ENCODE measurements at regions not wholly inside any gene's neighbourhood (a gene's known extent, or its start where the extent isn't known, plus 50 kb on each side); places are given as distances from the start of the nearest gene placed in this dataset.

- no peak overlapping the region for H2BK120ac ChIP-seq (ENCODE audit: low read depth, low read length, poor library complexity, severe bottlenecking)
- no CpG with 5 or more reads among the region's 3 CpGs for WGBS (ENCODE audit: extremely low coverage, insufficient read length, low lambda C conversion rate)
These were observed 1061.4 kb downstream of the OTOL1 start for GRCh38 chr3:162558016-162558415.

More at GRCh38 chr3:162558016-162558415, 1061.4 kb downstream of the OTOL1 start:
- H3K4me3 Mint-ChIP-seq = no peak overlapping the region
- H3K79me2 ChIP-seq (ENCODE audit: insufficient read depth, low read length) = no peaks in the 10 kb centered on the region
- no peak overlapping the region for H4K91ac ChIP-seq (ENCODE audit: insufficient read length, low read depth, low read length)
- H4K20me1 ChIP-seq (ENCODE audit: control insufficient read depth, insufficient read depth, insufficient read length) = no peaks in the 10 kb centered on the region
- no peaks in the 10 kb centered on the region; the same call in 1 of the 2 replicates for H3K4me1 ChIP-seq (ENCODE audit: insufficient read depth, low read length)
- H3T11ph ChIP-seq (ENCODE audit: low read length) = no peak overlapping the region
- no peak overlapping the region for H2AFZ ChIP-seq (ENCODE audit: low read length)
- H4K8ac ChIP-seq (replicated peaks; ENCODE audit: insufficient read length, low read depth, low read length) = no peak overlapping the region
- no peak overlapping the region for H3K27ac Mint-ChIP-seq
- no peak overlapping the region for H3K18ac ChIP-seq (ENCODE audit: insufficient read length, low read depth, low read length)
- no peak overlapping the region for H3K9ac ChIP-seq (ENCODE audit: extremely low read depth, insufficient read length, low read length)
- H3K36me3 Mint-ChIP-seq (ENCODE audit: insufficient read depth in 1 of 3, low read depth in 3 of 3) = peaks cover 0 to 6% (median 6%) of the 10 kb centered on the region in 3 experiments; a peak in 5 of 7 replicates
- no peaks in the 10 kb centered on the region for H3K23me2 ChIP-seq (ENCODE audit: insufficient read length, low read depth, low read length, poor library complexity, severe bottlenecking)
- TF ChIP-seq CTCF (conservative IDR thresholded peaks at IDR 0.05) = no peak
- H3K14ac ChIP-seq (ENCODE audit: insufficient read depth, low read length) = no peak overlapping the region
- H3K23ac ChIP-seq (ENCODE audit: insufficient read length, low read depth, low read length) = no peak overlapping the region
- no peak for DNase-seq
- no peak overlapping the region for H3K56ac ChIP-seq (ENCODE audit: insufficient read length, low read depth, low read length)
- H2BK5ac ChIP-seq (ENCODE audit: insufficient read length, low read length) = no peak overlapping the region
- no peak overlapping the region for H4K5ac ChIP-seq (ENCODE audit: insufficient read length, low read depth, low read length)
- H3K4ac ChIP-seq (ENCODE audit: low read depth, low read length) = no peak overlapping the region
- H2AK5ac ChIP-seq (ENCODE audit: insufficient read length, low read length) = no peak overlapping the region
- H3K9me3 Mint-ChIP-seq = peaks cover 0 to 5% of the 10 kb centered on the region in 2 experiments; a peak in 2 of 5 replicates
- no peak overlapping the region for H2BK15ac ChIP-seq (ENCODE audit: low read depth, low read length)
- no peak overlapping the region for H2BK20ac ChIP-seq (ENCODE audit: low read depth, low read length, poor library complexity, severe bottlenecking)
- no peaks in the 10 kb centered on the region for H3K79me1 ChIP-seq (ENCODE audit: insufficient read depth, low read depth, low read length, poor library complexity, severe bottlenecking)
- H2BK12ac ChIP-seq (ENCODE audit: insufficient read length, low read depth, low read length) = no peak overlapping the region
- no peaks in the 10 kb centered on the region for H3K27me3 Mint-ChIP-seq (ENCODE audit: low read depth)
- H3K27ac ChIP-seq (ENCODE audit: insufficient read length, low read depth, low read length) = no peak overlapping the region
- peaks cover 0 to 5% of the 10 kb centered on the region in 2 experiments; a peak in 1 of 4 replicates for H3K4me1 Mint-ChIP-seq
- H3K9me3 ChIP-seq (ENCODE audit: control insufficient read depth, low read depth, low read length) = no peaks in the 10 kb centered on the region
- no peak overlapping the region for H3K4me2 ChIP-seq (ENCODE audit: insufficient read depth, insufficient read length, low read length)
- no peaks in the 10 kb centered on the region for H3K27me3 ChIP-seq (ENCODE audit: insufficient read depth, low read length)

Data from H9 (cell line).